Right lobe of liver (tissue), 6 donors: ENCODE measurements at regions not wholly inside any gene's neighbourhood (a gene's known extent, or its start where the extent isn't known, plus 50 kb on each side); places are given as distances from the start of the nearest gene placed in this dataset.

Source experiments
- ATAC-seq, 4 donors: fragments of 200-7000 bp; cut with Tn5 transposase; one replicate each; pipeline ENCODE4 v1.9.1; 2020; ENCODE audit warnings: mild to moderate bottlenecking in 4 of 4, moderate library complexity in 4 of 4
- DNase-seq, 3 donors: peaks; one replicate each; pipeline ENCODE4 v3.0.0-alpha.2; 2020
- H3K27ac ChIP-seq, 3 donors: fragments of 200-600 bp; one replicate each; pipeline ENCODE4 v1.8.0; 2022
- H3K27me3 ChIP-seq, 2 donors: fragments of 200-600 bp; one replicate each; pipeline ENCODE4 v1.8.0; 2022
- H3K36me3 ChIP-seq, 4 donors: fragments of 200-600 bp; sonication (generic) in 1 of 4; one replicate each; pipeline versions ENCODE4 v1.5.1 to v1.8.0; 2017 to 2022; ENCODE audit warnings: control low read depth in 1 of 4
- H3K4me1 ChIP-seq, 4 donors: fragments of 200-600 bp; sonication (generic) in 1 of 4; one replicate each; pipeline versions ENCODE4 v1.5.1 to v1.8.0; 2017 to 2022; ENCODE audit warnings: control low read depth in 1 of 4
- H3K4me3 ChIP-seq, 3 donors: fragments of 200-600 bp; one replicate each; pipeline ENCODE4 v1.8.0; 2022
- H3K9me3 ChIP-seq, 4 donors: fragments of 200-600 bp; sonication (generic) in 1 of 4; one replicate each; pipeline versions ENCODE4 v1.5.1 to v1.8.0; 2017 to 2022; ENCODE audit warnings: control low read depth in 1 of 4
- CTCF ChIP-seq, 4 donors: fragments of 200-600 bp in 3 of 4; fragments of 450-650 bp in 1 of 4; IDR thresholded peaks; one replicate each; pipeline versions ENCODE4 v1.5.1 to v1.8.0; 2016 to 2022; ENCODE audit warnings: antibody characterized with exemption in 4 of 4, mild to moderate bottlenecking in 2 of 4
- POLR2A ChIP-seq: fragments of 450-650 bp; IDR thresholded peaks from one replicate; pipeline ENCODE4 v1.6.1; 2017; ENCODE audit warnings: antibody characterized with exemption, mild to moderate bottlenecking
- WGBS: methylation state at CpG from one replicate; pipeline ENCODE4 v1.1.6; 2018; ENCODE audit warnings: low coverage, low lambda C conversion rate; ENCODE audit not compliant: insufficient coverage; ENCODE audit errors: missing lambda C conversion rate; 5-methylcytosine and 5-hydroxymethylcytosine counted together
- intact Hi-C, 2 donors: fragments of 100-400 bp; cut with DNase I; formaldehyde crosslinking; loops; one replicate each; pipeline versions ENCODE4 v1.11.2 to v1.14.1; 2022
- donor health status: DM: no; HTN: yes; CAD: no.
- donor health status: DM: no; HTN: no; CAD: no.
- donor health status: DM: no; HTN: no; CAD: no.
- donor health status: DM: no; HTN: yes; CAD: no.
- donor health status: DM: no; HTN: yes; CAD: no.

- Histone ChIP-seq H3K4me3 (no peak overlapping the region), H3K27me3 (no peaks in the 10 kb centered on the region), H3K9me3 (no peaks in the 10 kb centered on the region), H3K4me1 (no peaks in the 10 kb centered on the region), H3K27ac (no peak overlapping the region), H3K36me3 (no peaks in the 10 kb centered on the region)
- ATAC-seq (no peak), DNase-seq (no peak)
- TF ChIP-seq CTCF (IDR thresholded peaks at IDR 0.05) (no peak), POLR2A (no peak)
- intact Hi-C loops: no loop called here
These were observed 106.4 kb downstream of the IFI44 start for GRCh38 chr1:78755986-78756385.

GRCh38 chr1:78758506-78758905 lies 108.9 kb downstream of the IFI44 start:
- Histone ChIP-seq H3K4me1 (no peaks in the 10 kb centered on the region), H3K4me3 (no peak overlapping the region), H3K27me3 (no peaks in the 10 kb centered on the region), H3K27ac (no peak overlapping the region), H3K9me3 (no peaks in the 10 kb centered on the region), H3K36me3 (no peaks in the 10 kb centered on the region)
- WGBS: 30% methylated on average over 4 of the region's 4 CpGs
- ATAC-seq: no peak
- no peak for DNase-seq
- intact Hi-C loops: no loop called here
- TF ChIP-seq CTCF (IDR thresholded peaks at IDR 0.05) (no peak), POLR2A (no peak)

GRCh38 chr1:78759881-78760280 lies 110.2 kb downstream of the IFI44 start:
- Histone ChIP-seq H3K4me3 (no peak overlapping the region), H3K27ac (no peak overlapping the region), H3K36me3 (no peaks in the 10 kb centered on the region), H3K27me3 (no peaks in the 10 kb centered on the region), H3K9me3 (no peaks in the 10 kb centered on the region), H3K4me1 (no peaks in the 10 kb centered on the region)
- WGBS: 61% methylated on average over 3 of the region's 3 CpGs
- intact Hi-C loops: no loop called here
- DNase-seq (no peak), ATAC-seq (no peak)
- TF ChIP-seq CTCF (IDR thresholded peaks at IDR 0.05): no peak

GRCh38 chr1:78760858-78761257 lies 111.2 kb downstream of the IFI44 start:
- intact Hi-C loops: no loop called here

More at GRCh38 chr1:78760858-78761257, 111.2 kb downstream of the IFI44 start:
- H3K36me3 ChIP-seq: no peaks in the 10 kb centered on the region
- no peaks in the 10 kb centered on the region for H3K27me3 ChIP-seq
- H3K4me3 ChIP-seq: no peak overlapping the region
- DNase-seq (no peak), ATAC-seq (no peak)
- no peaks in the 10 kb centered on the region for H3K4me1 ChIP-seq
- H3K9me3 ChIP-seq: no peaks in the 10 kb centered on the region
- no peak overlapping the region for H3K27ac ChIP-seq
- TF ChIP-seq CTCF (IDR thresholded peaks at IDR 0.05) (no peak), POLR2A (no peak)
- WGBS: 27% methylated on average over 2 of the region's 2 CpGs
